Skeletal muscle tissue (tissue), 3 donors: ENCODE measurements at regions not wholly inside any gene's neighbourhood (a gene's known extent, or its start where the extent isn't known, plus 50 kb on each side); places are given as distances from the start of the nearest gene placed in this dataset.

Source experiments
- H3K27ac ChIP-seq: one replicate; pipeline ENCODE4 v1.7.0; 2013; ENCODE audit warnings: mild to moderate bottlenecking, low read depth, low read length, inconsistent platforms
- H3K27me3 ChIP-seq, 3 donors: one replicate each; pipeline ENCODE4 v1.7.0; 2013; ENCODE audit warnings: low read length in 3 of 3; ENCODE audit not compliant: control insufficient read depth in 3 of 3, insufficient read depth in 3 of 3
- H3K36me3 ChIP-seq, 3 donors: one replicate each; pipeline ENCODE4 v1.7.0; 2013; ENCODE audit warnings: low read length in 3 of 3; ENCODE audit not compliant: control insufficient read depth in 3 of 3, insufficient read depth in 3 of 3
- H3K4me1 ChIP-seq, 3 donors: one replicate each; pipeline ENCODE4 v1.7.0; 2013; ENCODE audit warnings: low read length in 3 of 3, mild to moderate bottlenecking in 3 of 3; ENCODE audit not compliant: control insufficient read depth in 3 of 3, insufficient read depth in 3 of 3
- H3K4me3 ChIP-seq, 3 donors: one replicate each; pipeline ENCODE4 v1.7.0; 2013; ENCODE audit warnings: low read length in 3 of 3
- H3K9ac ChIP-seq, 3 donors: one replicate each; pipeline ENCODE4 v1.7.0; 2013; ENCODE audit warnings: low read length in 3 of 3, mild to moderate bottlenecking in 3 of 3, moderate library complexity in 2 of 3, low read depth in 1 of 3
- H3K9me3 ChIP-seq, 3 donors: one replicate each; pipeline ENCODE4 v1.7.0; 2013; ENCODE audit warnings: low read length in 3 of 3; ENCODE audit not compliant: control insufficient read depth in 3 of 3
- donor health status: Osteomylitis.

- no peaks in the 10 kb centered on the region for H3K9me3 ChIP-seq
- no peaks in the 10 kb centered on the region for H3K4me1 ChIP-seq
- H3K27me3 ChIP-seq: peaks cover 0 to 12% (median 8%) of the 10 kb centered on the region in 3 donors
- H3K4me3 ChIP-seq: peak overlapping the region; percentile 36 to 63 (median 39)
- H3K9ac ChIP-seq: peak overlapping the region in 1 of 3 donors; percentile 45
- no peak overlapping the region for H3K27ac ChIP-seq
- H3K36me3 ChIP-seq: no peaks in the 10 kb centered on the region
Observed at GRCh38 chr6:17015551-17016381, 86.1 kb upstream of the STMND1 start.

DNA sequence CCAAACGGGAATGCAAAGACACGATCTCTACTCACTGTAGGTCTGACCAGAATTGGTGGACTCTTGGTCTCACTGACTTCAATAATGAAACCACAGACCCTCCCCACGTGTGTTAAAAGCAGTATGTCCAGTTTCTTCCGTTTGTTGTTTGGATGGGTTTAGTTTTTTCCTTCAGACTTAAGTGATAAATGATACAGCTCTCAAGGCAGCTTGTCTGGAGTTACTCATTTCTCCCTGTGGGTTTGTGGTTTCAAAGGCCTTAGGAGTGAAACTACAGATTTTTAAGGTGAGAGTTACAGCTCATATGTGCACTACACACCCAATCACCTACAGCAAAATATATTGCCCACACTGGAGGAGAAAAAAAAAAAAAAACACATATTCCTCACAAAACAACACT lies 86.7 kb upstream of the STMND1 start:
- H3K9ac ChIP-seq: no peak overlapping the region
- H3K4me1 ChIP-seq: no peaks in the 10 kb centered on the region
- H3K27ac ChIP-seq: no peak overlapping the region
- peaks cover 0 to 12% (median 8%) of the 10 kb centered on the region in 3 donors for H3K27me3 ChIP-seq
- no peaks in the 10 kb centered on the region for H3K9me3 ChIP-seq
- H3K4me3 ChIP-seq: no peak overlapping the region
- H3K36me3 ChIP-seq: no peaks in the 10 kb centered on the region

DNA sequence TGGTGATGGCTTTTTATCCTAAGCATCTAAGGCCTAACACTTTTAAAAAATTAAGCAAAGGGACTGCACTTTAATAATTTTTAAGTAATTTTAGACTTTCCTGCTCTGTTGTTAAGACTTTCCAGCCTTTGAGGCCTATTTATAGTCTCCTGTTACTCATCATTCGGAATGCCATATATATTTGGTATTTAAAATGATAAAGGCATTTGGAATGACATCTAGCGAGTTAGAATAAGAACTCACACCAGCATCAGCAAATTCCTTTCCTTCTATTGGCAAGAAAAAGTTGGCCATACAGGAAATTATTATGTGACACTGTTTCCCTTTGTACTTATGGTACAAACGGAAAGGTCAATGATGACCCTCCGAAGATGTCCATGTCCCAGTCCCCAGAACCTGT lies 88.1 kb upstream of the STMND1 start:
- H3K4me1 ChIP-seq: no peaks in the 10 kb centered on the region
- peaks cover 0 to 12% (median 8%) of the 10 kb centered on the region in 3 donors for H3K27me3 ChIP-seq
- no peak overlapping the region for H3K27ac ChIP-seq
- no peak overlapping the region for H3K4me3 ChIP-seq
- no peaks in the 10 kb centered on the region for H3K9me3 ChIP-seq
- H3K36me3 ChIP-seq: no peaks in the 10 kb centered on the region
- no peak overlapping the region for H3K9ac ChIP-seq

GRCh38 chr6:17012421-17013225 lies 89.2 kb upstream of the STMND1 start:
- H3K4me3 ChIP-seq: no peak overlapping the region
- H3K9ac ChIP-seq: no peak overlapping the region
- peaks cover 0 to 12% (median 8%) of the 10 kb centered on the region in 3 donors for H3K27me3 ChIP-seq
- H3K27ac ChIP-seq: no peak overlapping the region
- peaks cover 2 to 3% (median 2%) of the 10 kb centered on the region in 3 donors for H3K9me3 ChIP-seq
- H3K36me3 ChIP-seq: no peaks in the 10 kb centered on the region
- H3K4me1 ChIP-seq: no peaks in the 10 kb centered on the region

GRCh38 chr6:17011985-17012384 lies 89.9 kb upstream of the STMND1 start:
- Histone ChIP-seq H3K27me3 (peaks cover 0 to 10% (median 8%) of the 10 kb centered on the region in 3 donors), H3K27ac (no peak overlapping the region), H3K9ac (no peak overlapping the region), H3K4me3 (no peak overlapping the region), H3K36me3 (no peaks in the 10 kb centered on the region), H3K4me1 (no peaks in the 10 kb centered on the region), H3K9me3 (peaks cover 2 to 4% (median 3%) of the 10 kb centered on the region in 3 donors)

GRCh38 chr6:17007749-17008148 lies 94.1 kb upstream of the STMND1 start:
- Histone ChIP-seq H3K9me3 (peaks cover 2 to 4% (median 3%) of the 10 kb centered on the region in 3 donors), H3K4me3 (no peak overlapping the region), H3K27ac (no peak overlapping the region), H3K9ac (no peak overlapping the region), H3K27me3 (peaks cover 0 to 3% (median 3%) of the 10 kb centered on the region in 3 donors), H3K36me3 (no peaks in the 10 kb centered on the region), H3K4me1 (no peaks in the 10 kb centered on the region)

- no peak overlapping the region for H3K4me3 ChIP-seq
- H3K4me1 ChIP-seq: no peaks in the 10 kb centered on the region
- H3K27ac ChIP-seq: no peak overlapping the region
Observed at GRCh38 chr6:17006543-17006942, 95.3 kb upstream of the STMND1 start.

GRCh38 chr6:17004269-17004668 lies 97.6 kb upstream of the STMND1 start:
- Histone ChIP-seq H3K27ac (no peak overlapping the region), H3K4me3 (no peak overlapping the region), H3K9me3 (peaks cover 2 to 4% (median 3%) of the 10 kb centered on the region in 3 donors), H3K27me3 (peaks cover 0 to 2% (median 0%) of the 10 kb centered on the region in 3 donors), H3K36me3 (no peaks in the 10 kb centered on the region), H3K4me1 (no peaks in the 10 kb centered on the region), H3K9ac (no peak overlapping the region)

More at GRCh38 chr6:17006543-17006942, 95.3 kb upstream of the STMND1 start:
- Histone ChIP-seq H3K36me3 (no peaks in the 10 kb centered on the region), H3K9ac (no peak overlapping the region), H3K9me3 (peaks cover 2 to 4% (median 3%) of the 10 kb centered on the region in 3 donors), H3K27me3 (peaks cover 0 to under 1% (median 0%) of the 10 kb centered on the region in 3 donors)

DNA sequence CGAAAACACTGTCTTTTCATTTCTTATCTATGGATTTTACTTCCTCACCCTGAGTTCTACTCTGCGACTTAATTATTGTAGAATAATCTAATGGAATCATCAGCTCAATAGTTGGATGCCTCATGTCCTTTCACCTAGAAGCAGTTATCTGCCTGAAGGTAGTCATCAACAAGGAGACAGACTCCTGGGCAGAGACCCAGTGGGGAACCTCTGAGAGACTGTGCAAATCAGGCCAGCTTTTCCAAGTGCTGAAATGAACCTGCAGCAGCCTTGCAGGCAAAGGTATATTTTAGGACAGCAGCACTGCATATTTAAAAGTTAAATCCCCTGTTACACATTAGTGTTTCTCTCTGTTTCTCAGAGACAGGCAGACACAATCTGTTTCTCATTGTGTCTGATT lies 99.7 kb upstream of the STMND1 start:
- Histone ChIP-seq H3K4me1 (no peaks in the 10 kb centered on the region), H3K27me3 (peaks cover 0 to 5% (median 5%) of the 10 kb centered on the region in 3 donors), H3K4me3 (no peak overlapping the region), H3K36me3 (no peaks in the 10 kb centered on the region), H3K27ac (no peak overlapping the region), H3K9ac (no peak overlapping the region), H3K9me3 (peaks cover 0 to 2% (median 0%) of the 10 kb centered on the region in 3 donors)

DNA sequence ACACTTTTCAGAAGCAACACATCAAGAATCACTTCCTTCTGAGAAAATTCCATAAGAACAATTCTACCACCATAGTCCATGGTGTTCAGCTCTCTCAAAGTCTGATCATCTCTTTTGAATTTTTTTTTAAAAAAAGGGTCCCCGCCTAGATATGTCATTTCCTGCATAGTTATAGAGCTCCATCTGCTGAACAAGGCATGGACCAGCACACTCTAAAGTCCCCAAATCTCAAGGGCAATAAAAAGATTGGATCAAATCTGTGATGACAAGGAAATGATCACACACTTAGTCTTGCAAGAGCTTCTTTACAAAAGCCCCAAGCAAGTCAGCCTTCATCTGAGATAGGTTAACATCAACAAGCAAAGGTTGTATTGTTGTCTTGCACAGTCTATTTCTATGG lies 100.7 kb upstream of the STMND1 start:
- Histone ChIP-seq H3K4me3 (no peak overlapping the region), H3K27me3 (peaks cover 0 to 5% (median 5%) of the 10 kb centered on the region in 3 donors), H3K36me3 (no peaks in the 10 kb centered on the region), H3K9me3 (peaks cover 0 to 2% (median 0%) of the 10 kb centered on the region in 3 donors), H3K27ac (no peak overlapping the region), H3K9ac (no peak overlapping the region), H3K4me1 (no peaks in the 10 kb centered on the region)
